ENCODE measurements at regions not wholly inside any gene's neighbourhood (a gene's known extent, or its start where the extent isn't known, plus 50 kb on each side); places are given as distances from the start of the nearest gene placed in this dataset.

DNA sequence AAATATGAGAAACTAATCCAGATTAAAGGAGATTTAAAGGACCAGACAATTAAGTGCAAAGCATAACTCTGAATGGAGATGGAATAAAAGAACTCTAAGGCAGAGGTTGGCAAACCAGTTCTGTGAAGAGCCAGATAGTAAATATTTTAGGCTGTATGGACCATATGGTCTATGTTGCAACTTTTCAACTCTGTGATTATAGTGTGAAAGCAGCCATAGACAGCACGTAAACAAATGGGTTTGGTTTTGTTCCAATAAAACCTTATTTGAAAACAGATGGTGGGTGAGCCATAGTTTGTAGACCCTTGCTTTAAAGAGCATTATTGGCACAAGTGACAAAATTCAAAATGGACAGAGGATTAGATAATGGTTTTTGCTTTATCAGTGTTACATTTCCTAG lies 884.1 kb downstream of the CCSER2 start:
- TF ChIP-seq POLR2A (IDR thresholded peaks at IDR 0.05; ENCODE audit: low read depth, low read length) (no peak), TAF1 (IDR thresholded peaks at IDR 0.05; ENCODE audit: borderline replicate concordance, low read depth, low read length) (no peak), POLR2AphosphoS5 (IDR thresholded peaks at IDR 0.05; ENCODE audit: low read depth, low read length) (no peak)

All from GM12892 (cell line).